GM12873 (cell line): ENCODE measurements at regions not wholly inside any gene's neighbourhood (a gene's known extent, or its start where the extent isn't known, plus 50 kb on each side); places are given as distances from the start of the nearest gene placed in this dataset.

Experiments used
- CTCF ChIP-seq: IDR thresholded peaks from 2 replicates; pipeline ENCODE4 v1.5.1; 2012; ENCODE audit warnings: low read depth, mild to moderate bottlenecking, moderate library complexity, low read length, control low read depth; ENCODE audit not compliant: insufficient read depth; ENCODE audit errors: missing control alignments

GRCh38 chr9:1528456-1528855 is 478.3 kb downstream of the DMRT2 start:
- no peak for TF ChIP-seq CTCF

DNA sequence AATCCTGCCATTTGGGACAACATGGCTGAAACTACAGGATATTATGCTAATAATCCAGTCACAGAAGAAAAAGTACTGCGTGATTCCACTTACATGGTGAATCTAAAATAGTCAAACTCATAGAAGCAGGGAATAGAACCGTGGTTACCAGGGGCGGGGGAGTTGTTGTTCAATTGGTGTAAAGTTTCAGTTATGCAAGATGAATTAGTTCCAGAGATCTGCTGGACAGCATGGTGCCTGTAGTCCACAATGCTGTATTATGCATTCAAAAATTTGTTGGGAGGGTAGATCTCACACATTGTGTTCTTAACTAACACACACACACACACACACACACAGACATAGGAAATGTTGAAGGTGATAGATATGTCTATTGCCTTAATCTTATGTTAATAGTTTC is 480.5 kb downstream of the DMRT2 start:
- no peak for TF ChIP-seq CTCF

DNA sequence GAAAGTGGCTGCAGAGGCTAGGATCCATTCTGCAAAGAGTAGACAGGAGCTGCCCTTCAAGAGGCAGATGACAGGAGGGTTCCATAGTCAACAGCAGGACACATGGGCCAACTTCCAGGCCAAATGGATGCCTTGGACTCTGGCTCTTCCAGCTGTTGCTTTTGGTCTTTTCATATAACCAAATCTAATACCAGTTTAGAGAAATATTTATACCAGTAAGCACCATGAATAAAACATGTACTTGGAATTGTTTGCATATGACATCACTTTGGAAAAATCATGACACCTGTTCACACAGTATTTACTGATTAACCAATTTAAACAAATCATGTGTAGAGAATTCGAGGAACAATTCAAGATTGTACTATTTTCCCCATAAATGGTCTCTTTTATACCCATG is 481.3 kb downstream of the DMRT2 start:
- TF ChIP-seq CTCF = no peak

DNA sequence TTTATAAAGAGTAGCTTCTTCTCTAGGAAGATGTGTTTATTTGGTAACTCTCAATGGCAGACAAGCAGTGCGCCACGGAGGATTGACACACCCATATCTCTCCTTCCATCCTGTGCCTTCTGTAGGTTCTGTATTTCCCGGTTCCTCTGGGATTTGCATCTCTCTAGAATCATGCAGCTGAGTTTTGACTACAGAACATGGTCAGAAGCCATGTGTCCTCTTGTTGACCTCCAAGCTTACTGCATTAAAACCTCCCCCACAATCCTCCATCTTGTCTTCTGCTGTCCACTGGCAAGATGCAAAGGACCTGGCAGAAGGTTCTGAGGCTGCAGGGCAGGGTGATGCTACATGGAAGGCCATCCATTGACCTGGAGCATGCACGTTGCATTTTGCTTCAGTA is 482.0 kb downstream of the DMRT2 start:
- TF ChIP-seq CTCF = no peak

GRCh38 chr9:1535051-1535450 is 480.1 kb upstream of the SMARCA2 start:
- no peak for TF ChIP-seq CTCF

DNA sequence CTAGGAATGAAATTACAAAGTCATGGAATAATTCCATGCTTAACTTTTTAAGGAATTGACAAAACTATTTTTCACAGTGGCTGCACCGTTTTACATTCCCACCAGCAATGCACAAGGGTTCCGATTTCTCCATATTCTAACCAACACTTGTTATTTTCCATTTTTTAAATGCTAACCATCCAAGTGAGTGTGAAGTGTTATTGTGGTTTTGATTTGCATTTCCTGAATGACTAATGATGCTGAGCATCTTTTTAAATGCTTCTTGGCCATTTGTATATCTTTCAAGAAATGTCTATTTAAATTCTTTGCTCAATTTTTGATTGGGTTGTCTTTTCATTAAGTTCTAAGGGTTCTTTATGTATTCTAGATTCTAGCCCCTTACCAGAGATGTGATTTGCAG is 479.5 kb upstream of the SMARCA2 start:
- no peak for TF ChIP-seq CTCF

- TF ChIP-seq CTCF = no peak
Observed at GRCh38 chr9:1536522-1537170, 478.5 kb upstream of the SMARCA2 start.
